SW480 (cell line): ENCODE measurements at regions not wholly inside any gene's neighbourhood (a gene's known extent, or its start where the extent isn't known, plus 50 kb on each side); places are given as distances from the start of the nearest gene placed in this dataset.
"Not testable (repeated sequence)": the region's sequence is repeated elsewhere in the genome, so short reads cannot be mapped to it uniquely, and the experiment has no call there.

Experiments
- DNase-seq: peaks from one replicate; pipeline ENCODE4 v3.0.0-alpha.2; 2016; ENCODE audit warnings: low spot score

- DNase-seq, result no peak
Measured at GRCh38 chr14:97074456-97074855, 277.3 kb downstream of the VRK1 start.

- DNase-seq, result no peak
Measured at GRCh38 chr14:97074856-97075255, 277.7 kb downstream of the VRK1 start.

- peak; percentile 22 for DNase-seq
Measured at GRCh38 chr14:97077253-97077653, 280.1 kb downstream of the VRK1 start.

- DNase-seq, result no peak
Measured at GRCh38 chr14:97077687-97078086, 280.5 kb downstream of the VRK1 start.

- no peak for DNase-seq
Measured at GRCh38 chr14:97080991-97081390, 283.8 kb downstream of the VRK1 start.

- no peak for DNase-seq
Measured at GRCh38 chr14:97095269-97095668, 298.1 kb downstream of the VRK1 start.

- DNase-seq, result no peak
Measured at GRCh38 chr14:97097296-97097695, 300.1 kb downstream of the VRK1 start.

- no peak for DNase-seq
Measured at GRCh38 chr14:97100306-97100705, 303.1 kb downstream of the VRK1 start.

- DNase-seq, result no peak
Measured at GRCh38 chr14:97101561-97101960, 304.4 kb downstream of the VRK1 start.

GRCh38 chr14:97104029-97104428 lies 306.8 kb downstream of the VRK1 start:
- DNase-seq, result no peak

- no peak for DNase-seq
Measured at GRCh38 chr14:97106166-97106565, 309.0 kb downstream of the VRK1 start.

GRCh38 chr14:97106609-97107008 lies 309.4 kb downstream of the VRK1 start:
- DNase-seq, result no peak

- no peak for DNase-seq
Measured at GRCh38 chr14:97107080-97107479, 309.9 kb downstream of the VRK1 start.

GRCh38 chr14:97107760-97108159 lies 310.6 kb downstream of the VRK1 start:
- DNase-seq, result no peak

- no peak for DNase-seq
Measured at GRCh38 chr14:97109234-97109633, 312.1 kb downstream of the VRK1 start.

GRCh38 chr14:97113339-97113738 lies 316.2 kb downstream of the VRK1 start:
- no peak for DNase-seq

GRCh38 chr14:97116546-97116945 lies 319.4 kb downstream of the VRK1 start:
- no peak for DNase-seq

GRCh38 chr14:97117693-97118092 lies 320.5 kb downstream of the VRK1 start:
- DNase-seq, result no peak

- no peak for DNase-seq
Measured at GRCh38 chr14:97120204-97120603, 323.0 kb downstream of the VRK1 start.

- DNase-seq, result no peak
Measured at GRCh38 chr14:97120611-97121031, 323.4 kb downstream of the VRK1 start.

GRCh38 chr14:97129639-97130038 lies 332.5 kb downstream of the VRK1 start:
- DNase-seq, result no peak

- DNase-seq, result not testable (repeated sequence)
Measured at GRCh38 chr14:97135847-97136246, 338.7 kb downstream of the VRK1 start.

- DNase-seq, result no peak
Measured at GRCh38 chr14:97137705-97138104, 340.5 kb downstream of the VRK1 start.

GRCh38 chr14:97138801-97139200 lies 341.6 kb downstream of the VRK1 start:
- peak; percentile 11 for DNase-seq

- DNase-seq, result no peak
Measured at GRCh38 chr14:97143011-97143410, 345.8 kb downstream of the VRK1 start.
